Hindlimb muscle (tissue), 1 donor: ENCODE measurements at regions not wholly inside any gene's neighbourhood (a gene's known extent, or its start where the extent isn't known, plus 50 kb on each side); places are given as distances from the start of the nearest gene placed in this dataset.
"Not testable (repeated sequence)": the region's sequence is repeated elsewhere in the genome, so short reads cannot be mapped to it uniquely, and the experiment has no call there.

Experiments
- DNase-seq: peaks from one replicate; pipeline ENCODE4 v3.0.0-alpha.2; 2013

DNA sequence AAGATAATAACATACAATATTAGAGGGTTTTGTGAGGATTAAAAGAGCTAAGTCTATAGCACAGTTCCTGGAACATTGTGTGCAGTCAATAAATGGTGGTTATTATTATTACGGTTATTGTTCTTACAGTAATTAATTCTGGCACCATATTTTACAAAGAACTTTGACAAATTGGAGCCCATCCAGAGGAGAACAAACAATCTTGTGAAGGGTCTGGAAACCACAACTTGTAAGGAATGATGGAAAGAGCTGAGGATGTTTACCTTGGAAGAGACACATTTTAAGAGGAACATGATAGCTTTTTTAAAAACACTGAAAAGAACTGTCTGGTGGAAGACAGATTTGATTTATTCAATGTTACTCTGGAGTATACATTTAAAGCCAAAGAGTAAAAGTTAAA is 150.5 kb upstream of the KRR1 start:
- DNase-seq = no peak

DNA sequence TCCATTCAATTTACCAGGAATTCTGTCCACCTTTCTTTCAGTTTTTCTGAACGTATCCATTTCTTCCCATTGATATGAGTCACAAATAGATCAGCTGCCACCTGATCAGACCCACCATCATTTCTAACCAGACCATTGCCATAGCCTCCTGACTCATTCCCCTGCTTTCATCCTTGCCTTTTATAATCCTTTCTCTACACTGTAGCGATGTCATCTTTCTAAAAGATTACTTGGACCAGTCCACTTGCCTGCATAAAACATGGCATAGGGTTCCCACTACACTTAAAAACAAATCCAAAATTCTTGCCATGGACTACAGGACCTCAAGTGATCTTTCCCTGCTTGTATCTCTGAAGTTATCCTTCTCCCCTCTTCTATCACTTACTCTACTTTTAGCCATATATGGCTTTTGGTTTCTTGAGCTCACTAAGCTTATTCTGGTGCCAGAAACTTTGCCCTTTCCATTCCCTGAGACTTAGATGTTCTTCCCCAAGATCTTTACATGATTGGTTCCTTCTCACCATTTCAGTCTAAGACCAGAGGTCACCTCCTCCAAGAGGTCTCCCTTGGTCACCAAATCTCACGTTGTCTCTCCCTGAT is 149.5 kb upstream of the KRR1 start:
- no peak for DNase-seq

DNA sequence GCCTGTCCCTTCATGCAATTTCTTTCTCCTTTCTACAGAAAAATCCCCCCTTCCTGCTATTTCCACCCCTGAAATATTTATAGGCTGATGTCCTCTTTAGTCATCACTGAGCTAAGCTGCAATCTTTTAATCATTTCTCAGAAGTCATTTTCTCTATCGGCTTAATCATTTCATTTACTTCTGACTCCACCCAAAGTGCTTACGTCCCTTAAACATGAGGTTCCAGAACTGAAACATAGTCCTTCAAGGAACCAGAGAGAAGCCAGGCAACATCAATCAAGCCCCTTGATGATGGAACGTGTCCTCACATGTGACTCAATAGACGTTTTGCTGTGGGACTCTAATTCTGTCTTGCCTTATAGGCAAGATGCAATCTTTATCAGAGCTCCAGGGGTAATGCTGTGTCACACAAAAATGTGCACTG is 148.7 kb upstream of the KRR1 start:
- no peak for DNase-seq

DNA sequence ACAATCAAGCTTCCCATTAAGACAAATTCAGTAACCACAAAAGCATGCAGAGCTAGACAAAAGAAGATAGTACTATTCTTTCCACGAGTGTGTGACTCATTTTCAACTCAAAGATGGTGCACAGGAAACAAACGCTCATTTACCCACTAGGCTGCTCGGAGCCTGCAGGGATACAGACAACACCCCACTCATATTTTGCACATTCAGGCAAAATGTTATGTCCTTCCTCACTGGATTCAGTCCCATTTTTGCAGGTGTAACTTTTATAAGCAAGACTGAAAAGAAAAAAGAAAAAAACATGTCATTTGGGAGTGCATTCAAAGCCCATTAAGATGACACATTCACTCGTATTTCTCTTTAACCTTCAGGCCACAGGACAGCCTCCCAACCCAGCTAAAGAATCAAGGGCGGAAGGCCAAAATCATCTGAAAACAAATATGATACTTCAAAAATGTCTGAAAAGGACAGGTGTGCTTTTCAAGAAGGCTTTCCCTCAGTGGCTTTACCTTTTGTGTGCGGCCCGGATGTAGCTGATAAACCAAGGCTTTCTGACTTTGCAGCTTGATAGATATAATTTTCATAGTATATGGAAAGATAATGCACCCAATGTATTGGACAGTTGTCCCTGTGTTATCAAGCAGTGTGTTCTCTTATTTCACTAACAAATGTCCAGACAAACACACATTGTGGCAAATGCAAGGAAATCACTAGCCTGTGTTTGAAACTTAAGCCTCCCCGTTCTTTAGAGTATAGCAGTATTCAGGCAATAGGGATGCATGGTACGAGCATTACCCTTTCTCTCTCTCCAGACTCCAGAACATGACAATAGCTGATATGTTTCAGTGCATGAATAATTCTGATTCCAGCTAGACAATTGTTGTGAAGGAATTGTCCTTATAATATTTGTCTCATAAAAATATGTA is 147.8 kb upstream of the KRR1 start:
- DNase-seq = no peak

DNA sequence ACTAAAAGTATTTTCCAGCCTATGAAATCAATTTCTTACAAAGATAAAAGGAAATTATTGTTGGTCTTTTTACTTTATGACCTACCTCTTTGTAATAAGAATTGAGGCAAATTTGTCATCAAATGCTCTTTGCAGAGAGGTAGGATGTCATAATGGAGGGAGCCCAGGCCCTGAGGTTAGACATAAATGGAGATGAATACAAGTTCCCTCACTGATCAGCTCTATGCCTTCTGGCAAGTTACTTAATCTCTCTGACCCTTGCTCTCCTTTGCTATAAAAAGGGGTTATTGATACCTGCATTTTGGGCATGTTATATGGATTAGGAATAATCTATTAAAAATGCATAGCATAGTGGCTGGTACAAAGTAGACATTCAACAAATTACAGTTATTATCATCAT is 146.9 kb upstream of the KRR1 start:
- no peak for DNase-seq

DNA sequence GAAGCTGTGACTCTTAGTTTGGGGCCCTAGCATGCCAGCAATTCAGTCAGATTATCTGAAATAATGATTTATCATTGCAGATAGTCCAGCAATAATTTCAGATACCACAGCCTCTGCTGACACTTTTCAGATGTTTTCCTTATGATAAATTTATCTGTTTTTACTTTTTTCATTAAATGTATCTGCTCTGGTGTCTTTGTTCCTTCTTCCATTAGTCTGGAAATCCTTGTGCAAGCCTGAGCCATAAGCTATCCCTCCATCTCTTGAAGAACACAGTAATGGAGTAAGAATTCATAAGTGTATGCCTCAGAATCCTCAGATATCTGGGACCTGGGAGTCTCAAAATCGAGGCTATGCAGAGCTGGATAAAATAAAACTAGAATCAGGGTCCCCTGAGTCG is 146.4 kb upstream of the KRR1 start:
- DNase-seq = no peak

DNA sequence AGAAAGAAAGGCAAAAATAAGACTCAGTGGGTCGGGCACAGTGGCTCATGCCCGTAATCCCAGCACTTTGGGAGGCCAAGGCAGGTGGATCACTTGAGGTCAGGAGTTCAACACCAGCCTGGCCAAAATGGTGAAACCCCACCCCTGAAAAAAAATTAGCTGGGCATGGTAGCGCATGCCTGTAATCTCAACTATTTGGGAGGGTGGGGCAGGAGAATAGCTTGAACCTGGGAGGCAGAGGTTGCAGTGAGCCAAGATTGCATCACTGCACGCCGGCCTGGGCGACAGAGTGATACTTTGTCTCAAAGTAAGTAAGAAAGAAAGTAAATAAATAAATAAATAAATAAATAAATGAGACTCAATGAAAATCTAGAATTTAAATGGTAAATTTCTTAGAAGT is 145.9 kb upstream of the KRR1 start:
- DNase-seq = not testable (repeated sequence)

DNA sequence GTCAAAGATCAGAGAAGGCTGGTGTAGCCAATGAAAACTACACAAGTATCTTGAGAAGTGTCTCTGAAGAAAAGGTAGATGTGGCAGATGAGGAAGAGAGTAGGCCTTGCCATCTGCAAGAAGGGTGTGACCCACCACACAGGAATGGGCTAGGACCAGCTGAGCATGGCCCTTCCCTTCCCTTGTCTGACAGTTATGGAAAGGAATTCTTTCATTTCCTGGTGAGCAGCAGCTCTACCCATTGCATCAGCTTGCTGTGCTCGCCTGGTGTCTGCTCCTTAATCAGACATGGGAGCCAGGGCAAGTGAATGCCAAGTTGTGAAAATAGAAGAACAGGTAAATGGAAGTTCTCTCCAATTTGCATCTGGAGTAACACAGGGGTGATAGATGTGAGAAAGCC is 145.2 kb upstream of the KRR1 start:
- DNase-seq = no peak

DNA sequence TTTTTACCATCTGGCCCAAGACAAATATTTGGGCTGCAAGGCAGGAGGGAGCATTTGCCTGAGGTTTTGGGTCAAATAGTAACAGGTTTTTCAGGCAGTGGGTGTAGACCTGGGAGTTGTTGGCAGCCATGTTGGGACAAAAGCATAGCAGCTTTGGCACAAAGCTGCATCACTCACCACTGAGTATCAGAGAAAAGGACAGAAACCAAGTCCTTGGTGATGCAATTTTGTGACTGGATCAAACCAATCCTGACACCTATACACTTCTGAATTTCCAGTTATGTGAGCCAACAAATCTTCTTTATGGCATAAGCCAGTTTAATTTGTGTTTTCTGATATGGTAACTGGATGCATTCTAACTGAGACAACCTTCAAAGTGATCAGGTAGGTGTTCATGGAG is 144.8 kb upstream of the KRR1 start:
- no peak for DNase-seq

DNA sequence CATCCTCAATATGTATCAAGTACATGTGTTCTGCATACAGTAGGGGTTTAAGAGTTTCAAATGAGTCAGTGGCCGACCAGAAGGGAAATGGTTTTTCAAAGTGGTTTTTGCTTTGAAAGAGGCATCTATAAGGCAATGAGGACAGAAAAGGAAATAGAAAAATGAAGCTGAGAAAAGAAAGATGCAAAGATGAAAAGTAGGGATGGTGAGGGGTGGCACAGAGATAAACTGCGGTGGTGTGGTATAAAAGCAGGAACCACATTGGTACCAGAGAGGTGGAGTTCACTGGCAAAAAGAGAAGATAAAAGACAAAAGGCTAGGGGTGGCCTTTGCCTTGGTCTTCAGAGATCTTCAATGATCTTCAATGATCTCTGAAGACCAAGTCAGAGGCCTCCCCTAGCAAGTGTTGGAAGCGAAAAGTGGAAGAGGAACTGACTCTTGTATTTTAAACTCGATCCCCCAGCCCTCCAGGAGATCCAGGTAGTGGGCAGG is 144.0 kb upstream of the KRR1 start:
- no peak for DNase-seq

DNA sequence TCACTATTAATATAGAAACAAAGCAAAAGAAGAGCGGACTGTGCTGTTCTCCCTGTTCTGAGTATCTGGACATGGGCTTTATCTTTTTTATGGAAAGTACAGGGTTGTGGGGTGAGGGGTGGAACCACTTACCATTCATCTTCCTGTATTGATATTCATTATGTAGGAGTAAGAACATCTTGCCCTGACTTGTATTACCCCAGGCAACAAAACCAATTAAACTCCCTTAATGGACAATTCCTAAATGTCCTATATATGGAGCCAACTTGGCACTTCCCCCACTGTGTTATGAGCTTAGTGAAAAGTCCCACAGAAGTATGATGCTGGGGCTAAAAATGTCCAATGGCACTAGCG is 139.9 kb upstream of the KRR1 start:
- DNase-seq = no peak

DNA sequence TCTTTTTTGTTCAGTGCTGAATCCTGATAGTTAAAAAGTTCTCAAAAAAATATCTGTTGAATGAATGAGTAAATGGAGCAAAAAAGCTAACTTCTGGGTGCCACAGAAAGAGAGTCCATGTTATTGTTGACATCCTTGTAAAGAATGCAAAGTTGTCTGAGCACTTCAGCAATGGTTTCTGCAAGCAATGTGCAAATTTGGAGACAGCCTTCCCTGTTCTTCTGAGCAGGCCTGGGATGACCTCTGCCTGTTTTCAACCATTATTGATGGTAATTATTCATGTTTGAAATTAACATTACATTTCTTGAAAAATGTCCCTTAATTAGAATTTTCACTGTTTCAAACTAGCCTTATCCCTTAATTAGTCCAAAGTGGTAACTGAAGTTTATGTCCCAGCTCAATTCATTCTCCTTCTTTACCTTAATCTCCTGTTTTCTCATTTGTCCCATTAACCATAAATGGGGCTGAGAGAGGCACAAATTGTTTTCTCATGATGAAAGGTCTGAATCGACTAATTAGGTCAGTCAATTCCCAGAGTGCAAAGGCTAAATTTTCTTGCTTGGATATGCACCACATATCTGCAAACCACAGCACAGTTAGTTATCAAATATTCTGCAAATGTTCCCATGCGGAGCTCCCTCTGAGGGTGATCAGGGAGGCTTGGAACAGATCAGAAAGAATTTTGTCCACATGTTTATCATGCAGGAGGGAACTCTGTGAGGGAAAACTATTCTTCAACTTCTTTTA is 139.4 kb upstream of the KRR1 start:
- DNase-seq = no peak

DNA sequence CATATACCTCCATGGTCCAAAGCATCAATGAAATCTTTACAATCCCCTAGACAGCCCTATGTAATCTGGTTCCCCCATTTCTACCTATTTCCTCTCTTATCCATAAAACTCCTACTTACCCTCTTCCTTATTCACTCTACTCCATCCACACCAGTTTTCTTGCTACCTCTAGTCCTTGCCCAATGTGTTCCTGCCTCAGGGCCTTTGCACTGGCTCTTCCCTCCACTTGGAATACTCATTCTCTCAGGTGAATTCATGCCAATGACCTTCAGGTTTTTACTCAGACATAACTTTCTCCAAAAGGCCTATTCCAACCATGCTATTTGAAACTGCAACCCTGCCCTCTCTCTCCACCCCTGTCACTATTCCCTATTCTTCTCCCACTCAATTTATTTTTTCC is 138.7 kb upstream of the KRR1 start:
- DNase-seq = no peak

DNA sequence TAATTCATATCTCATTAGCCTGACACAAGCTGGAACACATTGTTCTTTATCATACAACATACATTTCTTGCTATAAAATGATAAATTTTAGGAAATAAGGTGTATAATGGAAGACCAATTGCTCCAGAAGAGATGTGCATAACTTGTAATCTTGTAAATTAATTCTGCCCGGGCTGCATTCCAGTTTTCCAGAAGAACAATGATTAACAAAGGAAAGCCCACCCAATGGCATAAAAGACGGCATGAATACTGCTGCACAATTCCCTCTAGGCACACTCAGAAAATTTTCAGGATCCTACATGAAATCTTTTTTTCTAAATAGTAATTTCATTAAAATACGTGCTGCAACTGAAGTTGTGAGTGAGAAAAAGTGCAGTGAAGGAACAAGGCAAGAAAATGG is 137.4 kb upstream of the KRR1 start:
- no peak for DNase-seq

DNA sequence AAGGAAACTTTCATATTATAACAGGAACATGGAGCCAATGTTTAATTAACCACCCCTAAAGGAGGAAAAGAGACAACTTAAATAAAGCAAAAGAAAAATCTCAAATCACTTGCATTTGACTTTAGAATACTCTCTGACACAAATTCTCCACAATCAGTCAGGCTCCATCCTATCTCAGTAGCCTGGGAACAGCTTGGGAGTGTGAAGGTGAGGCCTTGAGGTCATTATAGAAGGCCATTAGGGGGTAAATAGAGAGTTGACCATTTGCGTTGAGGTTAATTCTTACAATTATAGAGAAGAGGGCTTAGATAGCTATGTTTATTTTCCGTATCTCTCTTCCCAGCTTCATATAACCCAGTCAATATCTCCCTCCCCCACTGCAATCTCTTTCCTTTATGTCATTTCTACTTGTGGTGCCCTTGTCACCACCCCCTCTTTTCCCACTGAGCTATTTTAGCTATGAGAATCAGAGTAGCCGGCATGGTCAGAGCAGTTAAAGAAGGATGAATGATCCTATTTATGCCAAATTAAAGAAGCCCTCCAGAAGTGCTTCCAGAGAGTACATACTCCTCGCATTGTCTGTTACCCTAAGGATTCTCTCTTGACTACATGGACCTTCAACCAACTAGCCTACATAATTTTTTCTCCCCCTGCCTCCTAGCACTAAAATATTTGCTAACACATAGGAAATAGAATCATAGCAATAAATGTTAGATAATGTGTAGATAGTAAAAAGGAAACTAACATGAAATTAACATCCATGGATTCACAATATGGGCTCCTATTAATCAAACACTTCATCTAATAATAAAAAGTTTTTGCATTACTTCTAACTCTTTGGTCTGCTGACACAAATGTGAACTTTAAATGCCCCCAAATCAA is 135.2 kb upstream of the KRR1 start:
- no peak for DNase-seq

DNA sequence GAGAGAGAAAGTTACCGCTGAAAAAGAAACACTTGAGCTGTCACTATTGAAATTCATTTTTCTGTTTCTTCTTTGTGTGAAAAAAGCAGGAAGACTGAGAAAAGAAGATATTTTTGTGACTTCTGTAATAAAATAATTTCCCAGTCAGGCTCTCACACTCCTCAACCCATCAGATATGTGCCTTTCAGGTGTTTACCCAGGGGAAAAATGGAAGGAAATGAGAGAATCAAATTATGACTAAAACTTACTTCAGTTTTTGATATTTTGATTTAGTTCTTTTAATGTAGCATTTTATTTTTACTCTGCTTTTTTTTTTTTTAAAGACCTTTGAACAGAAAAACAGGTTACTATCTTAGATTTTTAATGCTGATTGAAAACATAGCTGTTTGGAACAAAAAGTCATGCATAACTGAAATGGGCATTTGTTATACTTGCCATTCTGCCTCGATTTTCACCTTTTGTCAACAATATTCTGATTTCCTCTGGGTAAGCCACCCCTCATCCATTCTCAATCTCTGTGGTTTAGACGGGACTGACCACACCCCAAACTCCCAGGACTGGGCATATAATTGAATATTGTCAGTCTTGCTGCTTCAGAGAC is 133.2 kb upstream of the KRR1 start:
- DNase-seq = no peak

DNA sequence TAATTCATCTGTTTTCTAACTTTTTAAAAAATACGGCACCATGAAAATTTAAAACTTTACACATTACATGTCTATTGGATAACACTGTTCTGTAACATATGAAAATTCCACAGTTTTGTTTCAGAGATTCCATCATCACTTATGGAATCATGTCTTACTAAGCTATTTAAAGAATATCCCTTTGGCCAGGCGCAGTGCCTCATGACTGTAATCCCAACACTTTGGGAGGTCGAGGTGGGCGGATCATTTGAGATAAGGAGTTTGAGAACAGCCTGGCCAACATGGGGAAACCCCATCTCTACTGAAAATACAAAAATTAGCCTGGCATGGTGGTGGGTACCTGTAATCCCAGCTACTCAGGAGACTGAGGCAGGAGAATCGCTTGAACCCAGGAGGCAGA is 131.7 kb upstream of the KRR1 start:
- DNase-seq = not testable (repeated sequence)

DNA sequence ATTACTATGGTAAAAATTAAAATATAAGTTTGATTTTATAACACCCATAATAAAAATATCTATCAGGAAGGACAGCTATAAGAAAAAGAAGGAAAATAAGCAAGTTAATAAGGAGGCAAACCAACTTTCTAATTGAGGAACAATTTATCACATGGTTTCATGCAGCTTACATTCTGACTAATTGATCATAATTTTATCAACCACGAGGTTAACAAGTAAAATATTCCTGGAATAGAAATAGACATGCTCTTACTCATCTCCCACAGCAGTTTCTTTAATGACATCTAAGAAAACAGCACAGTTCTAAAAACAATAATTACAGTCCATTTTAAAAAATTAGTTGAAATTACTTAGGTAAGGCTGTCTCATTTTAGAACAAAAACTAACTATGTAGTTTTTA is 130.8 kb upstream of the KRR1 start:
- no peak for DNase-seq

DNA sequence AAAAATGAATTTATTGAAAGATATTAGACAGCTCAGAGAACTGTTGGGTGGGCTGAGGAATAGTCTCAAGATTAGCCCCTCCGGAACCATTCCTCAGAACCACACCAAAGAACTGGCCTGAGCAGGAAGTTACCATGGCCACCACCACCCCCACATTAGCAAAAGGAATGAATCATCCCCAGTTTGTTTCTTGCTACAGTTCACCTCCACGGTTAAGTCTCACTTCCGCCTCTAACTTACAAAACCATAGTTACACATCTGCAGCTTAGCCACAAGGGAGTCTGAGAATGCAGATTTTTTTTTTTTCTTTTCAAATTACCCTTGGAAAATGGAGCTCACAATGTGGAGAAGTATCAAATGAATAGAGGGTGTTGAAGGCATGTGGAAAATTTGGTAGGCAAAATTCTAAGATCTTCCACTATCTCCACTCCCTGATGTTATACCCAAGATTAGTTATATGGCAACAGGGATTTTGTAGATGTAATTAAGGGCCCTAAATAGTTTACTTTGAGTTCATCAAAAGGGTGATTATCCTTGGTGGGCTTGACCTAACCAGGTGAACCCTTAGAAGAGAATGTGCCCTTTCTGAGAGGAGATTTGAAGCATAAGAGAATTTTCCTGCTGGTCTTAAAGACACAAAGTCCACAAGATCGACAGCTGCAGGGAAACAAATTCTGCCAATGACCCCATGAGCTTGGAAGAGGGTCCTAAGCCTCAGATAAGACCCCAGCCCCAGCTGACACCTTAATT is 129.8 kb upstream of the KRR1 start:
- DNase-seq = no peak

DNA sequence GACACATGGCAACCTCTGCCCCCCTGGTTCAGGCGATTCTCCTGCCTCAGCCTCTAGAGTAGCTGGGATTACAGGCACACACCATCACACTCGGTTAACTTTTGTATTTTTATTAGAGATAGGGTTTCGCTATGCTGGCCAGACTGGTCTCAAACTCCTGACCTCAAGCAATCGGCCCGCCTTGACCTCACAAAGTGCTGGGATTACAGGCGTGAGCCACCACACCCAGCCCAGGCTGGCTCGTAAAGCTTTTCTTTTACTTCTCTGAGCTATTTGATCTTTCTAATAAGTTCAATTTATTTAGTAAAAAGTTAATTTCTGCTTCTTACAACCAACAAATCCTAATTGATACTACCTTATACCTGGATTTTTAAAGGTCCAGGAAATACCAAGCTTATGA is 127.4 kb upstream of the KRR1 start:
- no peak for DNase-seq

DNA sequence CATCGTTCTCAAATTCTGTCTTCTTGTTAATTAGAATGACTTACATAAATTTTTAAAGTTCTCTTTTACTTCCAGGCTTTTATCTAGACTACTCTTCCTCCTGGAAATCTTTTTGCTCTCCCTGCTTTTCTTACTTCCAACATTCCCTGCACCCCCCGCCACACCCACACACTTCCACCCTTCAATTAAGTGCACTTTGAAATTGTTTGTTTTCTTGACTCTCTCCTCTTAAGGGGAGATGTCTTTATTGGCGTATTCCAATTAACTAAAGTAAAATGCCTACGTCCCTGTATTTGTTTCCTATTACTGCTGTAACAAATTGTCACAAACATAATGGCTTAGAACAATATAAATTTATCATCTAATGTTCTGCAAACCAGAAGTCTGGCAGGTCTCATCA is 125.2 kb upstream of the KRR1 start:
- no peak for DNase-seq
